GM23338 (cell line): ENCODE measurements at regions not wholly inside any gene's neighbourhood (a gene's known extent, or its start where the extent isn't known, plus 50 kb on each side); places are given as distances from the start of the nearest gene placed in this dataset.

Experiments
- ATAC-seq: fragments of 200-7000 bp; cut with Tn5 transposase; 3 replicates; pipeline ENCODE4 v1.9.1; 2020
- DNase-seq: peaks from one replicate; pipeline ENCODE4 v3.0.0-alpha.2; 2015; ENCODE audit warnings: low spot score
- H2AFZ ChIP-seq: fragments of 200-600 bp; sonication (generic); 2 replicates; pipeline ENCODE4 v1.8.0; 2016; ENCODE audit warnings: antibody characterized with exemption, mild to moderate bottlenecking, moderate library complexity
- H3F3A ChIP-seq: fragments of 200-600 bp; sonication (generic); replicated peaks from 2 replicates; pipeline ENCODE4 v1.8.0; 2017; ENCODE audit warnings: antibody characterized with exemption, mixed run types, low read depth
- H3K27ac ChIP-seq: fragments of 200-600 bp; sonication (generic); 2 replicates; pipeline ENCODE4 v1.6.1; 2016; ENCODE audit warnings: low read depth
- H3K27me3 ChIP-seq: fragments of 200-600 bp; sonication (generic); 2 replicates; pipeline ENCODE4 v1.8.0; 2016; ENCODE audit warnings: mild to moderate bottlenecking, mixed run types, moderate library complexity; ENCODE audit not compliant: insufficient read depth
- H3K36me3 ChIP-seq: fragments of 200-600 bp; sonication (generic); 2 replicates; pipeline ENCODE4 v1.8.0; 2016; ENCODE audit warnings: mild to moderate bottlenecking; ENCODE audit not compliant: insufficient read depth
- H3K4me1 ChIP-seq: fragments of 200-600 bp; sonication (generic); 2 replicates; pipeline ENCODE4 v1.8.0; 2016; ENCODE audit warnings: mild to moderate bottlenecking, moderate library complexity; ENCODE audit not compliant: insufficient read depth
- H3K4me2 ChIP-seq: fragments of 200-600 bp; sonication (generic); 2 replicates; pipeline ENCODE4 v1.7.1; 2017; ENCODE audit warnings: mixed run types
- H3K4me3 ChIP-seq: fragments of 200-600 bp; sonication (generic); 2 replicates; pipeline ENCODE4 v1.6.1; 2016; ENCODE audit warnings: mixed run types
- H3K79me2 ChIP-seq: fragments of 200-600 bp; sonication (generic); replicated peaks from 2 replicates; pipeline ENCODE4 v1.8.0; 2017; ENCODE audit warnings: mild to moderate bottlenecking; ENCODE audit not compliant: insufficient read depth
- H3K9me2 ChIP-seq: fragments of 200-600 bp; sonication (generic); 2 replicates; pipeline ENCODE4 v1.8.0; 2017; ENCODE audit not compliant: insufficient read depth
- H4K20me1 ChIP-seq: fragments of 200-600 bp; sonication (generic); replicated peaks from 2 replicates; pipeline ENCODE4 v1.8.0; 2017; ENCODE audit warnings: mild to moderate bottlenecking; ENCODE audit not compliant: insufficient read depth
- H3K27ac Mint-ChIP-seq: 2 replicates; pipeline ENCODE4 v1.8.0; 2020; ENCODE audit warnings: inconsistent platforms, mild to moderate bottlenecking, moderate library complexity, mixed read lengths
- H3K27me3 Mint-ChIP-seq: 3 replicates; pipeline ENCODE4 v1.8.0; 2022; ENCODE audit warnings: low read depth, mild to moderate bottlenecking, moderate library complexity, mixed read lengths, inconsistent platforms; ENCODE audit not compliant: insufficient read depth, poor library complexity
- H3K36me3 Mint-ChIP-seq: 3 replicates; pipeline ENCODE4 v1.8.0; 2021; ENCODE audit warnings: low read depth, mild to moderate bottlenecking, inconsistent platforms, moderate library complexity, mixed read lengths
- H3K4me1 Mint-ChIP-seq: 3 replicates; pipeline ENCODE4 v1.8.0; 2020; ENCODE audit warnings: mild to moderate bottlenecking, inconsistent platforms, mixed read lengths
- H3K4me3 Mint-ChIP-seq: 3 replicates; pipeline ENCODE4 v1.8.0; 2021; ENCODE audit warnings: moderate library complexity, mild to moderate bottlenecking, inconsistent platforms, mixed read lengths
- H3K9me3 Mint-ChIP-seq: 3 replicates; pipeline ENCODE4 v1.8.0; 2020; ENCODE audit warnings: moderate library complexity, mild to moderate bottlenecking, inconsistent platforms, mixed read lengths
- CREB1 ChIP-seq: fragments of 250-450 bp; sonication (Bioruptor Pico); IDR thresholded peaks from 2 replicates; pipeline ENCODE4 v1.5.0; 2020; ENCODE audit warnings: low read depth, mild to moderate bottlenecking, moderate library complexity
- CTCF ChIP-seq, 2 experiments: fragments of 200-600 bp in 1 of 2; sonication (generic) in 1 of 2; conservative IDR thresholded peaks; 2 replicates each; pipeline versions ENCODE4 v1.5.1 to v1.6.1; 2016 to 2017; ENCODE audit warnings: antibody characterized with exemption in 2 of 2, low read depth in 2 of 2, mild to moderate bottlenecking in 2 of 2, moderate library complexity in 1 of 2
- ETS1 ChIP-seq: IDR thresholded peaks from 2 replicates; pipeline ENCODE4 v1.6.1; 2016; ENCODE audit warnings: antibody characterized with exemption
- EZH2 ChIP-seq: fragments of 200-600 bp; sonication (generic); IDR thresholded peaks from one replicate; pipeline ENCODE4 v1.8.0; 2017; ENCODE audit warnings: antibody characterized with exemption, mild to moderate bottlenecking, low read depth; ENCODE audit not compliant: unreplicated experiment
- JUNB ChIP-seq: IDR thresholded peaks from one replicate; pipeline ENCODE4 v1.6.1; 2016; ENCODE audit warnings: antibody characterized with exemption; ENCODE audit not compliant: unreplicated experiment
- NANOG ChIP-seq: IDR thresholded peaks from 2 replicates; pipeline ENCODE4 v1.6.1; 2016; ENCODE audit warnings: antibody characterized with exemption, borderline replicate concordance
- POLR2AphosphoS5 ChIP-seq: IDR thresholded peaks from 2 replicates; pipeline ENCODE4 v1.6.1; 2016; ENCODE audit warnings: antibody characterized with exemption, low read depth
- ZNF114 ChIP-seq: fragments of 250-450 bp; sonication (Bioruptor Pico); IDR thresholded peaks from 2 replicates; pipeline ENCODE4 v1.5.0; 2020; ENCODE audit warnings: mild to moderate bottlenecking, moderate library complexity
- ZNF331 ChIP-seq: fragments of 250-450 bp; sonication (Bioruptor Pico); IDR thresholded peaks from 2 replicates; pipeline ENCODE4 v1.5.0; 2020; ENCODE audit warnings: low read depth, mild to moderate bottlenecking, moderate library complexity
- ZNF462 ChIP-seq: fragments of 250-450 bp; sonication (Bioruptor Pico); IDR thresholded peaks from 2 replicates; pipeline ENCODE4 v1.5.0; 2020; ENCODE audit warnings: mild to moderate bottlenecking, moderate library complexity

- TF ChIP-seq EZH2 (no peak), ZNF331 (no peak), CREB1 (CRISPR knock-in tag) (no peak), ZNF462 (CRISPR knock-in tag) (no peak), POLR2AphosphoS5 (no peak), ZNF114 (CRISPR knock-in tag) (no peak), NANOG (no peak), ETS1 (no peak), CTCF (conservative IDR thresholded peaks at IDR 0.05; ENCODE audit: low read depth in 2 of 2) (no peak), JUNB (no peak)
- DNase-seq (peak; percentile 31), ATAC-seq (no peak)
- Histone ChIP-seq H3K79me2 (no peaks in the 10 kb centered on the region), H3K27ac (no peak overlapping the region), H3K36me3 (no peaks in the 10 kb centered on the region), H3K4me1 (peaks cover 23% of the 10 kb centered on the region), H3K4me3 (no peak overlapping the region), H3K9me2 (no peaks in the 10 kb centered on the region), H3K27me3 (no peaks in the 10 kb centered on the region), H3F3A (no peaks in the 10 kb centered on the region), H4K20me1 (no peaks in the 10 kb centered on the region), H3K4me2 (no peak overlapping the region), H2AFZ (no peak overlapping the region)
- Mint-ChIP-seq H3K9me3 (no peaks in the 10 kb centered on the region), H3K36me3 (no peaks in the 10 kb centered on the region), H3K4me3 (no peak overlapping the region), H3K27me3 (no peaks in the 10 kb centered on the region), H3K27ac (no peak overlapping the region), H3K4me1 (peaks cover 40% of the 10 kb centered on the region)
Measured at GRCh38 chr5:168162464-168162863, 129.0 kb upstream of the WWC1 start.
